ENCODE measurements at regions not wholly inside any gene's neighbourhood (a gene's known extent, or its start where the extent isn't known, plus 50 kb on each side); places are given as distances from the start of the nearest gene placed in this dataset.

DNA sequence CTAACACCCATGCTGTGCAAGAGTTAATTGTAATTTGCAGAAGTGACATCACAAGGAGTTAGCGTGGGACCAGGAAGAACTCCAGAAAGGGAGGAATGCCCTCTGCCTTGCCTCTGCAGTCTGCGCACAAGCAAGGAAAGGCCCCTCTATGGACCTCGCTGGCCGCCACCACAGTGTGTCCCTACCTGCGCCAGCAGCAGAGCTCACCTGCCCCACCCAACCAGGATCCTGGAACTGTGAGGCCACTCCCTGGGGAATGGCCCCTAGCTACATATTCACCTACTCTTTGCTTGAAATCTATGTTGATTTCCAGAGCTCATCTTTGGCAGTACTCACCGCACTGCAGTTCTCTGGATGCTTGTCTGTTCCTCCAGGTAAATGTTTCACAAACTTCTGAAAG is 72.0 kb upstream of the MTNR1B start:
- Histone ChIP-seq H3K4me3 (no peak overlapping the region), H3K36me3 (no peaks in the 10 kb centered on the region), H3K27me3 (no peaks in the 10 kb centered on the region), H3K9me3 (no peaks in the 10 kb centered on the region), H3K27ac (no peak overlapping the region), H3K4me1 (no peaks in the 10 kb centered on the region)
- no peak for TF ChIP-seq POLR2A (IDR thresholded peaks at IDR 0.05)
- no peak for TF ChIP-seq EP300 (IDR thresholded peaks at IDR 0.05)
- 71 to 85% (median 78%) methylated on average over 6 of the region's 6 CpGs for WGBS, 5 donors
- intact Hi-C loops (cut with DNase I; ENCODE audit: low total_unique reads), result no loop called here
- no peak for DNase-seq

DNA sequence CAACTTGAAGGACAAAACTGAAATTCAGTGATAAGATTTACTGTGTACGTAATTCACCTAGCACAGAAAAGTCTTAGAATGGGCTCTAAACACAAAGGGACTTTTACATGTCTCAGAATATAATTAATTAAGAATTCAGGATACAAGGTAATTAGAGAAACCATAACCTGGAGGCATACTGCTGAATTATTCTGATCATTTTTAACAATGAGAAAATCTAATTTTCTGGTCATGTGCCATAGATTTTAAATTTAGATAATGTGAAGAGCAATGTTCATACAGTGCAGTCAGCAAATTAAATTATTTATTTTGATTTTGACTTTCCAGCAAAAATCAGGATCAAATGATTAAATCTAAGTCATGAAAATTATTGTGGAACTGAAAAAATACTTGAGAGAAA is 67.0 kb upstream of the MTNR1B start:
- Histone ChIP-seq H3K4me3 (no peak overlapping the region), H3K27ac (no peak overlapping the region), H3K9me3 (peaks cover 0 to 4% (median 0%) of the 10 kb centered on the region in 4 donors), H3K27me3 (no peaks in the 10 kb centered on the region), H3K36me3 (no peaks in the 10 kb centered on the region), H3K4me1 (no peaks in the 10 kb centered on the region)
- TF ChIP-seq POLR2AphosphoS5 (IDR thresholded peaks at IDR 0.05) (no peak), CTCF (IDR thresholded peaks at IDR 0.05) (no peak), POLR2A (IDR thresholded peaks at IDR 0.05) (no peak), EP300 (IDR thresholded peaks at IDR 0.05) (no peak)
- no peak for DNase-seq
- intact Hi-C loops (cut with DNase I; ENCODE audit: low total_unique reads), result no loop called here
- 77 to 86% (median 86%) methylated on average over 1 of the region's 1 CpG for WGBS, 5 donors

DNA sequence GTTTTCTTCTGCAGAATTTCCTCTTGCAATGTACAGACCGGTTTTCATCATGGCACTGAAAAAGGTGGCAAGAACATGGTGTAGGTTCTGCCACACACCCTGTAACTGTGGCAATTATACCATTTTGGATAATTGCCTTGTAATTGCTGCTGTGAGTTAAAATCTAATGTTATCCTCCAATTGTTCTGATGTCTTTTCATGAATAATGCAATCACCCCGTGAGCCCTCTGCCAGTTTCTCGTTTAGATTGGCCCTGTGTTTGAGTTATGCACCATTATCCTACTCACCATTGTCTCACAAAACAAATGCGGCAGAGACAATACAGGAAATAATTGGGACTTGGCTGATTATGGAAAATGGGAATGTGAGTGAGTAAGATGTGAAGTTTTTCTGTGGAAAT is 61.8 kb upstream of the MTNR1B start:
- TF ChIP-seq POLR2AphosphoS5 (IDR thresholded peaks at IDR 0.05), result no peak
- no peak for TF ChIP-seq POLR2A (IDR thresholded peaks at IDR 0.05)
- no peak for TF ChIP-seq EP300 (IDR thresholded peaks at IDR 0.05)
- TF ChIP-seq CTCF (IDR thresholded peaks at IDR 0.05), result no peak
- DNase-seq, result no peak
- Histone ChIP-seq H3K4me3 (no peak overlapping the region), H3K4me1 (no peaks in the 10 kb centered on the region), H3K27ac (no peak overlapping the region), H3K27me3 (no peaks in the 10 kb centered on the region), H3K9me3 (peaks cover 0 to 4% (median 0%) of the 10 kb centered on the region in 4 donors), H3K36me3 (no peaks in the 10 kb centered on the region)
- intact Hi-C loops (cut with DNase I; ENCODE audit: low total_unique reads), result no loop called here
- 63 to 71% (median 67%) methylated on average over 4 of the region's 4 CpGs for WGBS, 5 donors

GRCh38 chr11:92909214-92909613 is 60.2 kb upstream of the MTNR1B start:
- H3K27me3 ChIP-seq, result no peaks in the 10 kb centered on the region
- no peaks in the 10 kb centered on the region for H3K36me3 ChIP-seq
- 88 to 95% (median 89%) methylated on average over 5 of the region's 5 CpGs for WGBS, 5 donors
- DNase-seq, result no peak
- TF ChIP-seq POLR2A (IDR thresholded peaks at IDR 0.05), result no peak
- no peak for TF ChIP-seq EP300 (IDR thresholded peaks at IDR 0.05)
- no peak for TF ChIP-seq POLR2AphosphoS5 (IDR thresholded peaks at IDR 0.05)
- no peak for TF ChIP-seq CTCF (IDR thresholded peaks at IDR 0.05)
- H3K27ac ChIP-seq, result no peak overlapping the region
- no peak overlapping the region for H3K4me3 ChIP-seq
- H3K4me1 ChIP-seq, result no peaks in the 10 kb centered on the region
- H3K9me3 ChIP-seq, result peaks cover 0 to 3% (median 0%) of the 10 kb centered on the region in 4 donors
- intact Hi-C loops (cut with DNase I; ENCODE audit: low total_unique reads), result no loop called here

GRCh38 chr11:92911478-92911877 is 58.0 kb upstream of the MTNR1B start:
- Histone ChIP-seq H3K27ac (no peak overlapping the region), H3K4me1 (no peaks in the 10 kb centered on the region), H3K27me3 (no peaks in the 10 kb centered on the region), H3K9me3 (no peaks in the 10 kb centered on the region), H3K4me3 (no peak overlapping the region), H3K36me3 (no peaks in the 10 kb centered on the region)
- WGBS, 5 donors, result 34 to 51% (median 47%) methylated on average over 2 of the region's 2 CpGs
- intact Hi-C loops (cut with DNase I; ENCODE audit: low total_unique reads), result no loop called here
- TF ChIP-seq CTCF (IDR thresholded peaks at IDR 0.05), result no peak
- no peak for TF ChIP-seq POLR2AphosphoS5 (IDR thresholded peaks at IDR 0.05)
- TF ChIP-seq POLR2A (IDR thresholded peaks at IDR 0.05), result no peak
- no peak for TF ChIP-seq EP300 (IDR thresholded peaks at IDR 0.05)
- DNase-seq, result no peak

All from stomach (tissue), 8 donors.